GM18867 (cell line): ENCODE measurements at regions not wholly inside any gene's neighbourhood (a gene's known extent, or its start where the extent isn't known, plus 50 kb on each side); places are given as distances from the start of the nearest gene placed in this dataset.
"Not testable (repeated sequence)": the region's sequence is repeated elsewhere in the genome, so short reads cannot be mapped to it uniquely, and the experiment has no call there.

Experiments used
- ATAC-seq: cut with Tn5 transposase; IDR thresholded peaks from one replicate; pipeline ENCODE4 v1.9.1; 2021; ENCODE audit warnings: mild to moderate bottlenecking, moderate library complexity; ENCODE audit not compliant: unreplicated experiment

GRCh38 chr9:24698881-24699518 lies 153.3 kb upstream of the IZUMO3 start:
- no peak for ATAC-seq

GRCh38 chr9:24672336-24672735 lies 126.6 kb upstream of the IZUMO3 start:
- no peak for ATAC-seq

GRCh38 chr9:24657387-24657786 lies 111.7 kb upstream of the IZUMO3 start:
- ATAC-seq: no peak

- no peak for ATAC-seq
Observed at GRCh38 chr9:24652181-24652580, 106.5 kb upstream of the IZUMO3 start.

- ATAC-seq: not testable (repeated sequence)
Observed at GRCh38 chr9:24628809-24629208, 83.1 kb upstream of the IZUMO3 start.

GRCh38 chr9:24625097-24625496 lies 79.4 kb upstream of the IZUMO3 start:
- no peak for ATAC-seq

- ATAC-seq: no peak
Observed at GRCh38 chr9:24624481-24624880, 78.8 kb upstream of the IZUMO3 start.

GRCh38 chr9:24620741-24621140 lies 75.0 kb upstream of the IZUMO3 start:
- no peak for ATAC-seq

GRCh38 chr9:24616863-24617262 lies 71.2 kb upstream of the IZUMO3 start:
- no peak for ATAC-seq

- no peak for ATAC-seq
Observed at GRCh38 chr9:24614070-24614469, 68.4 kb upstream of the IZUMO3 start.

- ATAC-seq: no peak
Observed at GRCh38 chr9:24608599-24608998, 62.9 kb upstream of the IZUMO3 start.

GRCh38 chr9:24602693-24603352 lies 57.1 kb upstream of the IZUMO3 start:
- ATAC-seq: no peak
